T-helper 17 cell (primary cell): ENCODE measurements at regions not wholly inside any gene's neighbourhood (a gene's known extent, or its start where the extent isn't known, plus 50 kb on each side); places are given as distances from the start of the nearest gene placed in this dataset.

Experiments
- ATAC-seq: fragments of 150-1000 bp; cut with Tn5 transposase; 2 replicates; pipeline ENCODE4 v1.10.0; 2021; ENCODE audit warnings: mild to moderate bottlenecking, moderate library complexity
- DNase-seq, 3 donors: peaks; one replicate each; pipeline versions ENCODE4 v3.0.0 to v3.0.0-alpha.2; 2020 to 2021
- H3K9me3 ChIP-seq: one replicate; pipeline ENCODE4 v1.7.0; 2013; ENCODE audit warnings: low read length, mild to moderate bottlenecking; ENCODE audit not compliant: control insufficient read depth, poor library complexity, severe bottlenecking
- H3K27ac Mint-ChIP-seq: one replicate; pipeline ENCODE4 v1.8.0; 2022; ENCODE audit warnings: mild to moderate bottlenecking, moderate library complexity, mixed read lengths
- H3K27me3 Mint-ChIP-seq: one replicate; pipeline ENCODE4 v1.8.0; 2022; ENCODE audit warnings: mixed read lengths
- H3K36me3 Mint-ChIP-seq: one replicate; pipeline ENCODE4 v1.8.0; 2022; ENCODE audit warnings: low read depth, mixed read lengths
- H3K4me1 Mint-ChIP-seq: one replicate; pipeline ENCODE4 v1.8.0; 2022; ENCODE audit warnings: mild to moderate bottlenecking, mixed read lengths
- H3K4me3 Mint-ChIP-seq: one replicate; pipeline ENCODE4 v1.8.0; 2022; ENCODE audit warnings: mild to moderate bottlenecking, moderate library complexity, mixed read lengths

GRCh38 chr14:101109981-101110728 is 206.6 kb upstream of the RTL1 start:
- no peak overlapping the region for H3K27ac Mint-ChIP-seq
- H3K27me3 Mint-ChIP-seq, result peaks cover 7% of the 10 kb centered on the region
- no peak overlapping the region for H3K4me3 Mint-ChIP-seq
- no peaks in the 10 kb centered on the region for H3K4me1 Mint-ChIP-seq
- DNase-seq (no peak), ATAC-seq (no peak)
- H3K9me3 ChIP-seq, result no peaks in the 10 kb centered on the region
- peaks cover 3% of the 10 kb centered on the region for H3K36me3 Mint-ChIP-seq

- no peak for DNase-seq
- no peak for ATAC-seq
- Mint-ChIP-seq H3K4me1 (no peaks in the 10 kb centered on the region), H3K27ac (no peak overlapping the region), H3K27me3 (peaks cover 13% of the 10 kb centered on the region), H3K4me3 (no peak overlapping the region), H3K36me3 (peaks cover 4% of the 10 kb centered on the region)
- H3K9me3 ChIP-seq, result no peaks in the 10 kb centered on the region
Observed at GRCh38 chr14:101110729-101111619, 207.5 kb upstream of the RTL1 start.

GRCh38 chr14:101111620-101112290 is 208.2 kb upstream of the RTL1 start:
- DNase-seq, result no peak
- no peak overlapping the region for H3K27ac Mint-ChIP-seq
- peaks cover 4% of the 10 kb centered on the region for H3K36me3 Mint-ChIP-seq
- peaks cover 13% of the 10 kb centered on the region for H3K27me3 Mint-ChIP-seq
- H3K4me1 Mint-ChIP-seq, result no peaks in the 10 kb centered on the region
- no peak overlapping the region for H3K4me3 Mint-ChIP-seq
- no peak for ATAC-seq
- no peaks in the 10 kb centered on the region for H3K9me3 ChIP-seq

- DNase-seq (no peak), ATAC-seq (no peak)
- peaks cover 4% of the 10 kb centered on the region for H3K36me3 Mint-ChIP-seq
- H3K9me3 ChIP-seq, result no peaks in the 10 kb centered on the region
- H3K4me3 Mint-ChIP-seq, result no peak overlapping the region
- peaks cover 13% of the 10 kb centered on the region for H3K27me3 Mint-ChIP-seq
- H3K27ac Mint-ChIP-seq, result no peak overlapping the region
- no peaks in the 10 kb centered on the region for H3K4me1 Mint-ChIP-seq
Observed at GRCh38 chr14:101112351-101113107, 209.0 kb upstream of the RTL1 start.

- H3K9me3 ChIP-seq, result no peaks in the 10 kb centered on the region
- ATAC-seq, result no peak
- peaks cover 4% of the 10 kb centered on the region for H3K36me3 Mint-ChIP-seq
- no peak for DNase-seq
- H3K27me3 Mint-ChIP-seq, result peaks cover 14% of the 10 kb centered on the region
- no peaks in the 10 kb centered on the region for H3K4me1 Mint-ChIP-seq
- H3K27ac Mint-ChIP-seq, result no peak overlapping the region
- no peak overlapping the region for H3K4me3 Mint-ChIP-seq
Observed at GRCh38 chr14:101113108-101113612, 209.6 kb upstream of the RTL1 start.

GRCh38 chr14:101113835-101114725 is 210.6 kb upstream of the RTL1 start:
- Mint-ChIP-seq H3K27me3 (peaks cover 23% of the 10 kb centered on the region), H3K4me1 (no peaks in the 10 kb centered on the region), H3K36me3 (peaks cover 4% of the 10 kb centered on the region), H3K4me3 (no peak overlapping the region), H3K27ac (no peak overlapping the region)
- no peaks in the 10 kb centered on the region for H3K9me3 ChIP-seq
- ATAC-seq (no peak), DNase-seq (no peak)

- no peak for DNase-seq
- Mint-ChIP-seq H3K27ac (no peak overlapping the region), H3K27me3 (peaks cover 30% of the 10 kb centered on the region), H3K4me1 (peaks cover 2% of the 10 kb centered on the region), H3K4me3 (no peak overlapping the region), H3K36me3 (peaks cover 4% of the 10 kb centered on the region)
- ATAC-seq, result no peak
- H3K9me3 ChIP-seq, result no peaks in the 10 kb centered on the region
Observed at GRCh38 chr14:101114726-101115515, 211.4 kb upstream of the RTL1 start.

- ATAC-seq, result no peak
- Mint-ChIP-seq H3K4me3 (no peak overlapping the region), H3K4me1 (peaks cover 5% of the 10 kb centered on the region)
Observed at GRCh38 chr14:101115652-101116051, 212.1 kb upstream of the RTL1 start.

GRCh38 chr14:101116065-101116464 is 212.5 kb upstream of the RTL1 start:
- H3K36me3 Mint-ChIP-seq, result peaks cover 4% of the 10 kb centered on the region
- H3K27me3 Mint-ChIP-seq, result peaks cover 31% of the 10 kb centered on the region
- no peaks in the 10 kb centered on the region for H3K9me3 ChIP-seq
- peaks cover 5% of the 10 kb centered on the region for H3K4me1 Mint-ChIP-seq
- no peak overlapping the region for H3K4me3 Mint-ChIP-seq
- no peak overlapping the region for H3K27ac Mint-ChIP-seq
- ATAC-seq, result no peak
- DNase-seq, result no peak

More at GRCh38 chr14:101115652-101116051, 212.1 kb upstream of the RTL1 start:
- no peaks in the 10 kb centered on the region for H3K9me3 ChIP-seq
- Mint-ChIP-seq H3K27ac (no peak overlapping the region), H3K27me3 (peaks cover 31% of the 10 kb centered on the region), H3K36me3 (peaks cover 4% of the 10 kb centered on the region)
- no peak for DNase-seq

GRCh38 chr14:101116486-101117130 is 213.1 kb upstream of the RTL1 start:
- Mint-ChIP-seq H3K4me3 (no peak overlapping the region), H3K4me1 (peaks cover 9% of the 10 kb centered on the region), H3K27me3 (peaks cover 31% of the 10 kb centered on the region), H3K27ac (no peak overlapping the region), H3K36me3 (peaks cover 4% of the 10 kb centered on the region)
- ATAC-seq (no peak), DNase-seq (no peak)
- no peaks in the 10 kb centered on the region for H3K9me3 ChIP-seq

GRCh38 chr14:101117543-101117942 is 214.0 kb upstream of the RTL1 start:
- Mint-ChIP-seq H3K27ac (no peak overlapping the region), H3K27me3 (peaks cover 35% of the 10 kb centered on the region), H3K4me3 (no peak overlapping the region), H3K4me1 (peaks cover 9% of the 10 kb centered on the region), H3K36me3 (peaks cover 4% of the 10 kb centered on the region)
- DNase-seq (no peak), ATAC-seq (no peak)
- H3K9me3 ChIP-seq, result no peaks in the 10 kb centered on the region
